Ishikawa (cell line): ENCODE measurements at regions not wholly inside any gene's neighbourhood (a gene's known extent, or its start where the extent isn't known, plus 50 kb on each side); places are given as distances from the start of the nearest gene placed in this dataset.

Experiments used
- CEBPB ChIP-seq: IDR thresholded peaks from 2 replicates; pipeline ENCODE4 v1.6.1; 2012
- CREB1 ChIP-seq: IDR thresholded peaks from 2 replicates; pipeline ENCODE4 v1.6.1; 2012; ENCODE audit warnings: low read depth
- EGR1 ChIP-seq: IDR thresholded peaks from 2 replicates; pipeline ENCODE4 v1.6.1; 2012
- EP300 ChIP-seq: IDR thresholded peaks from 2 replicates; pipeline ENCODE4 v1.6.1; 2012; ENCODE audit warnings: borderline replicate concordance
- FOXM1 ChIP-seq: IDR thresholded peaks from 2 replicates; pipeline ENCODE4 v1.6.1; 2012; ENCODE audit warnings: low read depth, borderline replicate concordance
- MAX ChIP-seq: IDR thresholded peaks from 2 replicates; pipeline ENCODE4 v1.6.1; 2012
- NFIC ChIP-seq: IDR thresholded peaks from 2 replicates; pipeline ENCODE4 v1.6.1; 2012
- RAD21 ChIP-seq: IDR thresholded peaks from 2 replicates; pipeline ENCODE4 v1.6.1; 2012; ENCODE audit warnings: low read depth
- REST ChIP-seq: IDR thresholded peaks from 2 replicates; pipeline ENCODE4 v1.6.1; 2012; ENCODE audit warnings: low read depth, mild to moderate bottlenecking
- TAF1 ChIP-seq: IDR thresholded peaks from 2 replicates; pipeline ENCODE4 v1.6.1; 2012; ENCODE audit warnings: low read depth, mild to moderate bottlenecking
- TCF12 ChIP-seq: IDR thresholded peaks from 2 replicates; pipeline ENCODE4 v1.6.1; 2012; ENCODE audit warnings: low read depth
- TEAD4 ChIP-seq: IDR thresholded peaks from 2 replicates; pipeline ENCODE4 v1.6.1; 2012
- USF1 ChIP-seq: IDR thresholded peaks from 2 replicates; pipeline ENCODE4 v1.6.1; 2012
- YY1 ChIP-seq: IDR thresholded peaks from 2 replicates; pipeline ENCODE4 v1.6.1; 2012; ENCODE audit warnings: low read depth
- ZBTB7A ChIP-seq: IDR thresholded peaks from 2 replicates; pipeline ENCODE4 v1.6.1; 2012; ENCODE audit warnings: low read depth

- TF ChIP-seq NFIC (no peak), RAD21 (no peak), TCF12 (no peak), CREB1 (no peak), CEBPB (no peak), FOXM1 (no peak), MAX (no peak), EGR1 (no peak), TAF1 (no peak)
Measured at GRCh38 chr5:129382921-129383672, 77.0 kb upstream of the ADAMTS19 start.

- TF ChIP-seq RAD21: no peak
- TF ChIP-seq YY1: no peak
- TF ChIP-seq REST: no peak
- TF ChIP-seq TAF1: no peak
- TF ChIP-seq ZBTB7A: no peak
- no peak for TF ChIP-seq TCF12
- TF ChIP-seq USF1: no peak
- no peak for TF ChIP-seq EP300
- no peak for TF ChIP-seq MAX
- no peak for TF ChIP-seq EGR1
- no peak for TF ChIP-seq NFIC
Measured at GRCh38 chr5:129384193-129384592, 75.9 kb upstream of the ADAMTS19 start.

- TF ChIP-seq CEBPB (no peak), EGR1 (no peak), YY1 (no peak), RAD21 (no peak), FOXM1 (no peak), TEAD4 (no peak), TAF1 (no peak), EP300 (no peak), MAX (no peak), USF1 (no peak), CREB1 (no peak), ZBTB7A (no peak), TCF12 (no peak), NFIC (no peak), REST (no peak)
Measured at GRCh38 chr5:129384736-129385135, 75.4 kb upstream of the ADAMTS19 start.

DNA sequence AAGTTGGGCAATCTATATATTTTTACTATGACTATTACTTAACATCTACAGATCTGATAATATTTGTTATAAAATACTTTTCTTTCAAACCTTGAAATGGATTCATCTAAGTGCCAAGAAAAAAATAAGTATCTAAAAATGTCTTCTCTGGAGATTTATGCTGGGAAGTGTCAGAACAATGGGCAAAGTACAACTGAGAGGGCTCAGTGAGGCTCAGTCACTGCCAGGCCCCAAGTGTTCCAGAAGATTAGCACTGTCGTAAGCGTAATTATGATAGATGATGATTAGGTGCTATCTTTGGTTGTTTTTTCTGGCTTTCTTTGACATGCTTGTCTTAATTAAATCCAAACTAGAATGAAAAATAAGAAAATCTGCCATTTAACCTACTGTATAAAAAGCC, 72.2 kb upstream of the ADAMTS19 start:
- no peak for TF ChIP-seq NFIC
- no peak for TF ChIP-seq YY1

DNA sequence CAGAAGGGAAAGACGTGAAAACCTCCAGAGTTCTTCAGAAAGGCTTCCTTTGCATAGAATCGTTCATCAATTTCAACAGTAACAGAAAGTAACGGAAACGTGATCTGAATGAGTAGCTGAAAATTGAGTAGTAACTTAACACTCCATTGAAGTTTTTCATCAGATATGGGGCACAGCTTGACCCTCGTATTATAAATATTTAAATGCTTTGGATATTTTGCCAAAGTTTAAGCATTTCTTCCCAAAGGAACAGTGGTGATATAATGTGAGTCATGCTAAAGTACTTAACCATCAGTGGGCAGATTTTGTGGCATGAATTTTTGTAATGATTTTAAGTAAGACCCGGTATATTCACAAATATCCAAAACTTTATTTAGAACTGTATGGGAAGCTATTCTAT, 67.4 kb upstream of the ADAMTS19 start:
- no peak for TF ChIP-seq FOXM1
- TF ChIP-seq USF1: no peak
- TF ChIP-seq YY1: no peak
- TF ChIP-seq TAF1: no peak
- no peak for TF ChIP-seq CEBPB
- TF ChIP-seq EGR1: no peak
- TF ChIP-seq TCF12: no peak
- no peak for TF ChIP-seq ZBTB7A
- TF ChIP-seq RAD21: no peak
- no peak for TF ChIP-seq REST
- no peak for TF ChIP-seq NFIC
- TF ChIP-seq MAX: no peak
- TF ChIP-seq TEAD4: no peak
- no peak for TF ChIP-seq CREB1
- TF ChIP-seq EP300: no peak
